ENCODE measurements at regions not wholly inside any gene's neighbourhood (a gene's known extent, or its start where the extent isn't known, plus 50 kb on each side); places are given as distances from the start of the nearest gene placed in this dataset.

GRCh38 chr2:106720026-106720425, 165.9 kb downstream of the ST6GAL2 start:
- no peak for DNase-seq

GRCh38 chr2:106724301-106724794, 161.6 kb downstream of the ST6GAL2 start:
- no peak for DNase-seq

GRCh38 chr2:106734165-106734564, 151.8 kb downstream of the ST6GAL2 start:
- no peak for DNase-seq

- DNase-seq: no peak
These were observed 150.2 kb downstream of the ST6GAL2 start for GRCh38 chr2:106735807-106736206.

- DNase-seq: no peak
These were observed 149.7 kb downstream of the ST6GAL2 start for GRCh38 chr2:106736221-106736620.

GRCh38 chr2:106745468-106745867, 140.5 kb downstream of the ST6GAL2 start:
- DNase-seq: no peak

GRCh38 chr2:106749823-106750222, 136.1 kb downstream of the ST6GAL2 start:
- DNase-seq: no peak

All from inflammatory macrophage treated with lipopolysaccharide for 1 hour (primary cell).